ENCODE measurements at regions not wholly inside any gene's neighbourhood (a gene's known extent, or its start where the extent isn't known, plus 50 kb on each side); places are given as distances from the start of the nearest gene placed in this dataset.

GRCh38 chr2:236820763-236821344 lies 251.2 kb downstream of the ACKR3 start:
- no peak for DNase-seq
- Histone ChIP-seq H3K4me1 (no peaks in the 10 kb centered on the region), H3K27me3 (no peaks in the 10 kb centered on the region), H3K36me3 (no peaks in the 10 kb centered on the region), H3K27ac (no peak overlapping the region), H3K4me3 (no peak overlapping the region), H3K9me3 (no peaks in the 10 kb centered on the region)
- TF ChIP-seq, protein P1, sequence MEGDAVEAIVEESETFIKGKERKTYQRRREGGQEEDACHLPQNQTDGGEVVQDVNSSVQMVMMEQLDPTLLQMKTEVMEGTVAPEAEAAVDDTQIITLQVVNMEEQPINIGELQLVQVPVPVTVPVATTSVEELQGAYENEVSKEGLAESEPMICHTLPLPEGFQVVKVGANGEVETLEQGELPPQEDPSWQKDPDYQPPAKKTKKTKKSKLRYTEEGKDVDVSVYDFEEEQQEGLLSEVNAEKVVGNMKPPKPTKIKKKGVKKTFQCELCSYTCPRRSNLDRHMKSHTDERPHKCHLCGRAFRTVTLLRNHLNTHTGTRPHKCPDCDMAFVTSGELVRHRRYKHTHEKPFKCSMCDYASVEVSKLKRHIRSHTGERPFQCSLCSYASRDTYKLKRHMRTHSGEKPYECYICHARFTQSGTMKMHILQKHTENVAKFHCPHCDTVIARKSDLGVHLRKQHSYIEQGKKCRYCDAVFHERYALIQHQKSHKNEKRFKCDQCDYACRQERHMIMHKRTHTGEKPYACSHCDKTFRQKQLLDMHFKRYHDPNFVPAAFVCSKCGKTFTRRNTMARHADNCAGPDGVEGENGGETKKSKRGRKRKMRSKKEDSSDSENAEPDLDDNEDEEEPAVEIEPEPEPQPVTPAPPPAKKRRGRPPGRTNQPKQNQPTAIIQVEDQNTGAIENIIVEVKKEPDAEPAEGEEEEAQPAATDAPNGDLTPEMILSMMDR (IDR thresholded peaks at IDR 0.05), result no peak
- no peak for TF ChIP-seq EP300 (IDR thresholded peaks at IDR 0.05; ENCODE audit: low read depth)
- TF ChIP-seq POLR2A (IDR thresholded peaks at IDR 0.05), result no peak
- no peak for TF ChIP-seq POLR2AphosphoS5 (IDR thresholded peaks at IDR 0.05)
- WGBS, 2 donors (ENCODE audit: low coverage in 1 of 2), result 86 to 90% methylated on average over 1 to 10 of the region's 10 CpGs
- intact Hi-C loops (cut with DNase I; ENCODE audit: low total_unique reads) (no loop called here), in situ Hi-C loops (cut with MboI; ENCODE audit: low pct_ligation_motif_present in 1 of 4, low pct_unique_long_range_greater_than_20kb in 1 of 4, low sequenced_read_pairs in 3 of 4) (no loop called here)

GRCh38 chr2:236823041-236823629 lies 253.5 kb downstream of the ACKR3 start:
- Histone ChIP-seq H3K36me3 (no peaks in the 10 kb centered on the region), H3K27ac (no peak overlapping the region), H3K9me3 (no peaks in the 10 kb centered on the region), H3K27me3 (no peaks in the 10 kb centered on the region), H3K4me1 (no peaks in the 10 kb centered on the region), H3K4me3 (no peak overlapping the region)
- in situ Hi-C loops (cut with MboI; ENCODE audit: low pct_ligation_motif_present in 1 of 4, low pct_unique_long_range_greater_than_20kb in 1 of 4, low sequenced_read_pairs in 3 of 4) (no loop called here), intact Hi-C loops (cut with DNase I; ENCODE audit: low total_unique reads) (no loop called here)
- no peak for DNase-seq
- no peak for TF ChIP-seq POLR2A (IDR thresholded peaks at IDR 0.05)
- TF ChIP-seq, protein P1 (IDR thresholded peaks at IDR 0.05), result no peak
- no peak for TF ChIP-seq POLR2AphosphoS5 (IDR thresholded peaks at IDR 0.05)
- no peak for TF ChIP-seq EP300 (IDR thresholded peaks at IDR 0.05; ENCODE audit: low read depth)
- 77 to 82% methylated on average over 9 to 16 of the region's 16 CpGs for WGBS, 2 donors (ENCODE audit: low coverage in 1 of 2)

DNA sequence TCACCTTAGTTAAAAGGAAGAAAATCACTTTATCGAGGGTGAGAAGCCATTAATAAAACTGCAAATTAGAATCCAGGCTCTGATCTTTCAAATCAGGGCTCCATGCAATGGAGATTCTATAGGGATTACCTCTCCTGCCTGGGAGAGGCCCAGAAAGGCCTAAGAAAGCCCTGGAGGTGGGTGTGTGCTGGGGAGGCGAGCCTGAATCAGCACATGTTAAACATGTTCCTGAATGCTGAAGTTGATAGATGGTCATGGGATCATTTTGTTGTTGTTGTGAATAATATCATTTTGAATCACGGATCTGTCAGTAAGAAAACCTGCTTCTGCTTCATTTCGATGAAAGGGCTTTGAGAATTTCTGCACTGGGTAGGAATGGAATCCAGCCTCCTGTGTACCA lies 254.3 kb downstream of the ACKR3 start:
- no peaks in the 10 kb centered on the region for H3K36me3 ChIP-seq
- no peak overlapping the region for H3K27ac ChIP-seq
- H3K9me3 ChIP-seq, result no peaks in the 10 kb centered on the region
- no peak overlapping the region for H3K4me3 ChIP-seq
- TF ChIP-seq POLR2AphosphoS5 (IDR thresholded peaks at IDR 0.05), result no peak
- TF ChIP-seq, protein P1 (IDR thresholded peaks at IDR 0.05), result no peak
- TF ChIP-seq EP300 (IDR thresholded peaks at IDR 0.05; ENCODE audit: low read depth), result no peak
- no peak for TF ChIP-seq POLR2A (IDR thresholded peaks at IDR 0.05)
- 75 to 83% methylated on average over 4 of the region's 4 CpGs for WGBS, 2 donors (ENCODE audit: low coverage in 1 of 2)
- in situ Hi-C loops (cut with MboI; ENCODE audit: low pct_ligation_motif_present in 1 of 4, low pct_unique_long_range_greater_than_20kb in 1 of 4, low sequenced_read_pairs in 3 of 4) (no loop called here), intact Hi-C loops (cut with DNase I; ENCODE audit: low total_unique reads) (no loop called here)
- no peaks in the 10 kb centered on the region for H3K27me3 ChIP-seq
- no peaks in the 10 kb centered on the region for H3K4me1 ChIP-seq
- no peak for DNase-seq

- Histone ChIP-seq H3K27me3 (no peaks in the 10 kb centered on the region), H3K27ac (no peak overlapping the region), H3K36me3 (no peaks in the 10 kb centered on the region), H3K4me1 (no peaks in the 10 kb centered on the region), H3K9me3 (no peaks in the 10 kb centered on the region), H3K4me3 (no peak overlapping the region)
- no peak for DNase-seq
- 49% methylated on average over 3 of the region's 3 CpGs; no CpG with 5 or more reads in 1 of the 2 donors for WGBS, 2 donors (ENCODE audit: low coverage in 1 of 2)
- intact Hi-C loops (cut with DNase I; ENCODE audit: low total_unique reads), result no loop called here
- TF ChIP-seq EP300 (IDR thresholded peaks at IDR 0.05; ENCODE audit: low read depth), result no peak
- TF ChIP-seq POLR2A (IDR thresholded peaks at IDR 0.05), result no peak
- no peak for TF ChIP-seq POLR2AphosphoS5 (IDR thresholded peaks at IDR 0.05)
- TF ChIP-seq, protein P1 (IDR thresholded peaks at IDR 0.05), result no peak
- in situ Hi-C loops (cut with MboI; ENCODE audit: low pct_ligation_motif_present in 1 of 4, low pct_unique_long_range_greater_than_20kb in 1 of 4, low sequenced_read_pairs in 3 of 4), result no loop called here
These were observed 255.2 kb downstream of the ACKR3 start for GRCh38 chr2:236824836-236825235.
